Ureter (tissue), 1 donor: ENCODE measurements at regions not wholly inside any gene's neighbourhood (a gene's known extent, or its start where the extent isn't known, plus 50 kb on each side); places are given as distances from the start of the nearest gene placed in this dataset.

Experiments used
- DNase-seq: peaks from one replicate; pipeline ENCODE4 v3.0.0-alpha.2; 2020; ENCODE audit warnings: low spot score
- donor health status: DM: yes; HTN: yes; CAD: no.

DNA sequence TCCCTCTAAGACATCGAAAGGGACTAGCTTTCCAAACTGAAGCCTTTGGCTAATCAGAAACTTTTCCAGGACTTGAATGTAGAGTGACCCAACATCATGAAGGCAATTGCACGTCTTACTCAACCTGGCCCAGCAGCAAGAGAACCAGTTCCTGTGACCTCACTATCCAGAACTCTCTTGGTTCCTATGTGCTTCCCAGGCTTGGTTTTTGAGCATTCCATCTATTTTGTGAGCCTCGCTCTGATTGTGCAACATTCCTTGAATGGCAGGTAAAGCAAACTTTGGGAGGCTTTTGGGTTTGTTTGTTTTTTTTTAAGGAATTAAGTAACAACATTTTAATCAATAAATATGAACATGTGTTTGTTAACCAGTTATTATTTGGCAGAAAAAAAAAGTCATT, 183.6 kb upstream of the EGLN3 start:
- DNase-seq: no peak

- no peak for DNase-seq
Observed at GRCh38 chr14:34129927-34130552, 179.2 kb upstream of the EGLN3 start.

DNA sequence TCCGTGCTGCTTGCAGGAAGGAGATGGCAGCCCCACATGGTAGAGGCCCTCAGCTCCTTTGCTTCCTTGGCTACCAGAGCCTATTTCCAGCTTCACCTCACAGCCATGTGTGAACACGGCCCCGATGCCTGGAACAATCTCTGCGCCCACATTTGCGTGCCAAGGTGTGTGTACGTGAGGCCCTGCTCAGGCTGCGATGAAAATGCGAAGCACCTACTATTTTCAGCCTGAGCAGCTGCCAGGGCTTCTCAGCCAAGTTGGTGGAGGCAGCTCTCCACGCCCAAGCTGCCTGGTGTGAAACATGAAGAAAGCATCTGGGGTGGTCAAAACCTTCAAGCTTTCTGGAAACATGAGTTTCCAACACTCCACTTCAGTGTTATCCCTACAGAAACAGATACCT, 177.8 kb upstream of the EGLN3 start:
- DNase-seq: no peak

- no peak for DNase-seq
Observed at GRCh38 chr14:34126586-34126985, 175.7 kb upstream of the EGLN3 start.

- no peak for DNase-seq
Observed at GRCh38 chr14:34124585-34124984, 173.7 kb upstream of the EGLN3 start.

- DNase-seq: no peak
Observed at GRCh38 chr14:34122650-34123049, 171.8 kb upstream of the EGLN3 start.

DNA sequence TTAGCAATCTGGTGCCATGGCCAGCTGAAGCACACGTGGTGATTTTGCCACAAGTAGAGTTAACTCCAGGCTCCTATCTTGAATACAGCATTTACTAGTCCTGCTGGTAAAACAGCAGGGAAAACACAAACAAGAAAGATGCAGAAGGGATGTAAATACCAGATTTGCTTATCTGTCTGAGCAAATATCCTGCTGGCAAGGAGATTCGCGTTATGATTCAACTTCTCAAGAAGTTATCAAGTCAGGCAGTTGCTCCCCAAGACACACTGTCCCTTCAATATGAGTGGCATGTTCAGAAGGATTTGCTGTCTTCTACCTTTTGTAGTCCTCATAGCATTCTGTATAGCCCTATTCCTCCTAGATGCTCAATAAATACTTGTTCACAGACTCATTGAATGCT, 171.2 kb upstream of the EGLN3 start:
- no peak for DNase-seq

GRCh38 chr14:34120185-34120977, 169.5 kb upstream of the EGLN3 start:
- DNase-seq: no peak

DNA sequence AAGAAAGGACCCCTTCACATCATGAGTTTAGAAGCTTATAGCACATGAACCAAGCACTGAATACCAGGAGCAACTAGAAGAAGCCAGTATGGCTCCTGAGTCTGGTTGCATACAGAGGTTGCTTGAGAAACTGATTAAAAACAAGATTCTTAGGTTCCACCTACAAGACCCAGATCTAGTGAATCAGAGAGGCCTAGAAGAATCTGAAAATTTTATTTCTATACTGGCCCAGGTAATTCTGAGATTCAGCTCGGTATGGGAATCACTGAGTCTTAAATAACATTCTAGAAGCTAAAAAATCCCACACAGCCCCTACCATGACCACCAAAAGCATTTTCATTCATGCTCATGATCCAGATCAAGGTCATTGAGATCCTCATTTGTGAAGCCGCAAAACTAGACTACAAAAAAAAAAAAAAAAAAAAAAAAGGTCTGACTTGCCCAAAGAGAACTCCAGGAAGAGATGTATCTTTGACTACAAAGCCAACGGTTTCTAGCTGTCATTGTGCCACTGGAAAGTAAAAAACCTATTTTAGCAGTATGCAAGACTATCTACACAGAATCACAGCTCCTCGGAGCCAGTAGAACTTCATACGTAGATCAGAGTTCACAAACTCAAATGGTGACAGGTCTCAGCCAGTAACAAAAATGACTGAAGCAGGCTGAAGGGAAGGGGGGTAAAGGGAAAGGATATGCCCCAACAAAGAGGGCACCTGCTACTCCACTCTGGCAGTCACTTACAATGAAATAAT, 168.4 kb upstream of the EGLN3 start:
- no peak for DNase-seq

- DNase-seq: no peak
Observed at GRCh38 chr14:34113991-34114390, 163.1 kb upstream of the EGLN3 start.

- DNase-seq: no peak
Observed at GRCh38 chr14:34113005-34113511, 162.2 kb upstream of the EGLN3 start.

GRCh38 chr14:34111953-34112352, 161.1 kb upstream of the EGLN3 start:
- DNase-seq: no peak

GRCh38 chr14:34111505-34111904, 160.6 kb upstream of the EGLN3 start:
- no peak for DNase-seq

GRCh38 chr14:34110531-34110930, 159.7 kb upstream of the EGLN3 start:
- DNase-seq: no peak

GRCh38 chr14:34107441-34107840, 156.6 kb upstream of the EGLN3 start:
- no peak for DNase-seq

- DNase-seq: no peak
Observed at GRCh38 chr14:34106310-34106709, 155.4 kb upstream of the EGLN3 start.

DNA sequence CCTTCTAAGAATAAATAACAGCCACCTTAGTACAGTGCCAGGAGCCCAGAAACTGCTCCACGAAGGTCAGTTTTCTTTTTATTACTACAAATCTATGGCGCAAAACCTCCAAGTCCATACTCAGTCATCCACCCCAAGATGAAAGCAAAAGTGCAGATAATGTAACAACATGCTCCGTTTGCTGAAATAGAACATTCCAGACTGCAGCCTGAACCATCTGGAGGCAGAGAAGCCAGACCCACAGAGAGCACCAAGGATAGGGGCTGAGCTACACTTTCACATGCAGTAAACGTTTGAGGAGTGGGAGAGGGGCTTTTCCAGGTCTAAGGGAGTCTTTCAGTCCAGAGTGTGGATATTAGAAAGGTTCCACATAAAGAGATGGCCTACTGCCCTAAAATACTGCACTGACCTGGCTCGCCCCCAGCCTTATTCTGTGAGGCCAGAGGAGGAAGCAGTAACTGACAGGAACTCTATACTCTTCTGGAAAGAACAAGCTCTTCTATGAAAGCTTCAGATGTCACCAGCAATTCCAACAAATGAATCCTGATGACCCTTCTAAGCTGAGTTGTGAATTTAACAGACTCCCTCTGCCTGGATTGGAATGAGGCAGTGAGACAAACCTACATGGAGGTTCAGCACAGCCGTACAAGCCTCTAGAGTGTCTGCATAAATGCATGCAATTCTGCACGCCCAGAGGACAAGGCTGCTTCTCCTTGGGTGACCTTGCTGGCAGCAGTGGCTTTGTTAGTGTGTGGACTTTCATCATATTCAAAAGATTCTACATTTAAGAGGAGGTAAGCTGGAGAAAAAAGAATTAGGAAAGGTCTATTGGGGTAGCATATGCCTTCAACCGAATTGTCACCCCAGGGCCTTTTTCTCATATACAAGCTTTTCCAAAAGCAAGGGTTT, 153.9 kb upstream of the EGLN3 start:
- DNase-seq: no peak

- DNase-seq: no peak
Observed at GRCh38 chr14:34103176-34103575, 152.3 kb upstream of the EGLN3 start.

DNA sequence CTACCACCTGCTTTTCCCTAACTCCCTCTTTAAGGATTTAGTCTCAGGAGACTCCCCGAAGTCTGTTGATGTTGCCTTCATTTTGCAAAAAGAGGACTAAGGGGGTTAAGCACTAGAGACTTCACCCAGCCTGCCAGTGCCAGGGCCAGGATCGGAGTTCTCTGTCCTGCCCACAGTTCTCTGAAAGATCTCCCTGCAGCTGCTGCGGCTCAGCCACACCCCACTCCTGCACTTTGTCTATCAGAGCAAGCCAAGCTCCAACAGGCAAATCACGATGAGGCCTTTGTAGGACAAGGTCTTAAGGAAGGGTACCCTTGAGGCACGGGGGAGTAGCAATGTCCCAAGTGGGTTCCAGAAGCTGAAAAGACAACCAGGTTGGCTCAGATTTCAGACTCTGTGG, 148.8 kb upstream of the EGLN3 start:
- DNase-seq: no peak

DNA sequence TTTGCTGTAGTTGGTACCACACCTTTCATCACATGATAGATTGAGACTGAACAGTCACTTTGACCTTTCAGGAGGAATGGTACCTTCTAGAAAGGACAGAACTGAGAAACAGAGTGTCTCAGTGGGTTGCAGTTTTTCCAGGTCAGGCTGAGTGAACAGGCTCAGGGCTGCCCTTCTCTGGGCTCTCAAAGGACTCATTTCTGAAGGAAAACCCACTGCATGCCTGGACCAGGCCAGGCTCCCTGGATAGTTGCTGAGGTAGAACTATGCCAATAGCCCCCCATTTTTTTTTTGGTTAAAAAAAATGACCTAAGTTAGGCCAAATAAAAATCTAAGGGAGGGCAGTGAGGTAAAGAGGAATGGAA, 148.1 kb upstream of the EGLN3 start:
- DNase-seq: no peak
